Trophoblast cell (in vitro differentiated cells and primary cell): ENCODE measurements at regions not wholly inside any gene's neighbourhood (a gene's known extent, or its start where the extent isn't known, plus 50 kb on each side); places are given as distances from the start of the nearest gene placed in this dataset.

Experiments used
- DNase-seq, 2 donors: peaks; one replicate each; pipeline ENCODE4 v3.0.0-alpha.2; 2016
- H2AFZ ChIP-seq: 2 replicates; pipeline ENCODE4 v1.6.1; 2013; ENCODE audit warnings: low read length, moderate library complexity, mild to moderate bottlenecking; ENCODE audit not compliant: insufficient read depth, poor library complexity
- H2AK5ac ChIP-seq: 2 replicates; pipeline ENCODE4 v1.6.1; 2013; ENCODE audit warnings: mild to moderate bottlenecking, low read length
- H2BK120ac ChIP-seq: 2 replicates; pipeline ENCODE4 v1.6.1; 2013; ENCODE audit warnings: low read length, mild to moderate bottlenecking, moderate library complexity; ENCODE audit not compliant: insufficient read depth, poor library complexity
- H2BK12ac ChIP-seq: 2 replicates; pipeline ENCODE4 v1.6.1; 2013; ENCODE audit warnings: mild to moderate bottlenecking, low read length, moderate library complexity
- H2BK5ac ChIP-seq: 2 replicates; pipeline ENCODE4 v1.6.1; 2013; ENCODE audit warnings: low read length, low read depth, moderate library complexity, mild to moderate bottlenecking; ENCODE audit not compliant: poor library complexity
- H3K14ac ChIP-seq: 2 replicates; pipeline ENCODE4 v1.6.1; 2013; ENCODE audit warnings: mild to moderate bottlenecking, low read length
- H3K18ac ChIP-seq: 2 replicates; pipeline ENCODE4 v1.6.1; 2013; ENCODE audit warnings: mild to moderate bottlenecking, low read length
- H3K23ac ChIP-seq: 2 replicates; pipeline ENCODE4 v1.6.1; 2013; ENCODE audit warnings: low read length
- H3K27ac ChIP-seq: 2 replicates; pipeline ENCODE4 v1.5.1; 2013; ENCODE audit warnings: low read depth, mild to moderate bottlenecking, inconsistent platforms, low read length, moderate library complexity
- H3K27me3 ChIP-seq: 2 replicates; pipeline ENCODE4 v1.6.1; 2013; ENCODE audit warnings: inconsistent platforms, mild to moderate bottlenecking, low read length, moderate library complexity; ENCODE audit not compliant: insufficient read depth
- H3K36me3 ChIP-seq, 2 experiments: 1 replicate in 1 of 2; 2 replicates in 1 of 2; pipeline ENCODE4 v1.6.1; 2013; ENCODE audit warnings: low read length in 2 of 2, mild to moderate bottlenecking in 2 of 2, moderate library complexity in 1 of 2; ENCODE audit not compliant: insufficient read depth in 2 of 2, control insufficient read depth in 1 of 2
- H3K4ac ChIP-seq: 2 replicates; pipeline ENCODE4 v1.6.1; 2013; ENCODE audit warnings: low read depth, mild to moderate bottlenecking, low read length, moderate library complexity
- H3K4me1 ChIP-seq, 2 experiments: 1 replicate in 1 of 2; 2 replicates in 1 of 2; pipeline ENCODE4 v1.6.1; 2013; ENCODE audit warnings: low read length in 2 of 2, mild to moderate bottlenecking in 2 of 2, moderate library complexity in 1 of 2; ENCODE audit not compliant: insufficient read depth in 2 of 2, control insufficient read depth in 1 of 2
- H3K4me2 ChIP-seq: 2 replicates; pipeline ENCODE4 v1.6.1; 2013; ENCODE audit warnings: inconsistent platforms, mild to moderate bottlenecking, low read length, moderate library complexity
- H3K4me3 ChIP-seq: 2 replicates; pipeline ENCODE4 v1.5.1; 2013; ENCODE audit warnings: mild to moderate bottlenecking, low read depth, low read length, inconsistent platforms
- H3K79me1 ChIP-seq: one replicate; pipeline ENCODE4 v1.6.1; 2013; ENCODE audit warnings: low read length
- H3K79me2 ChIP-seq: 2 replicates; pipeline ENCODE4 v1.6.1; 2013; ENCODE audit warnings: low read length, mild to moderate bottlenecking; ENCODE audit not compliant: control insufficient read depth, insufficient read depth, poor library complexity
- H3K9ac ChIP-seq: 2 replicates; pipeline ENCODE4 v1.6.1; 2013; ENCODE audit warnings: mild to moderate bottlenecking, low read length
- H3K9me3 ChIP-seq: 2 replicates; pipeline ENCODE4 v1.6.1; 2013; ENCODE audit warnings: low read depth, mild to moderate bottlenecking, control low read depth, inconsistent platforms, low read length; ENCODE audit not compliant: insufficient read depth
- H4K12ac ChIP-seq: 2 replicates; pipeline ENCODE4 v1.6.1; 2013; ENCODE audit warnings: low read depth, mild to moderate bottlenecking, low read length, moderate library complexity
- H4K8ac ChIP-seq: 2 replicates; pipeline ENCODE4 v1.6.1; 2013; ENCODE audit warnings: low read depth, mild to moderate bottlenecking, low read length, moderate library complexity
- H4K91ac ChIP-seq: one replicate; pipeline ENCODE4 v1.6.1; 2013; ENCODE audit warnings: low read depth, mild to moderate bottlenecking, low read length, moderate library complexity
- WGBS: extraction: QIAGEN DNeasy Blood & Tissue Kit; methylation state at CpG from one replicate; pipeline ENCODE4 v1.1.7; 2013; ENCODE audit warnings: missing lambda C conversion rate; ENCODE audit not compliant: insufficient read length, insufficient coverage; ENCODE audit errors: extremely low coverage; 5-methylcytosine and 5-hydroxymethylcytosine counted together

DNA sequence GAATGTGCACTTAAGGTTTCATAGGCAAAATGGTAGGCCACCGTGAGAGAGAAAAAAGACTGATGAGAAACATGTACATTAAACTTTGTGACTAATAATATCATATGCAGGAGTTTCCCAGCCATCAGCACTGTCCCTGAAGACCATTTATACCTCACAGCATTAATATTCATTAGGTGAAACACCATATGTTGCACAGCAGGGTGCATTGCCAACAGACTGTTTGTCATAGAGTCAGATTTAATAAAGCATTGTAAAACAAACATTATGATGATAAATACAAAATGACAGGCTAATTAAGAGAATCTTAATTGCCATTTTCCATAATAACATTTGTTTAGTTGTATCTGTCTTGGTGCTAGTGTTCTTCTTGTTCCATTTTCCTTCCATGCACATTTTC, 578.3 kb downstream of the EPHA3 start:
- Histone ChIP-seq H3K79me1 (no peaks in the 10 kb centered on the region), H3K23ac (no peak overlapping the region), H2BK120ac (no peak overlapping the region), H2AFZ (no peak overlapping the region), H3K4ac (no peak overlapping the region), H3K9ac (no peak overlapping the region), H3K27ac (no peak overlapping the region), H4K12ac (no peak overlapping the region), H3K9me3 (no peaks in the 10 kb centered on the region), H2BK5ac (no peak overlapping the region), H3K4me3 (no peak overlapping the region), H4K91ac (no peak overlapping the region), H2AK5ac (no peak overlapping the region), H3K4me1 (no peaks in the 10 kb centered on the region), H3K4me2 (no peak overlapping the region), H3K14ac (no peak overlapping the region), H3K36me3 (no peaks in the 10 kb centered on the region), H3K27me3 (no peaks in the 10 kb centered on the region), H2BK12ac (no peak overlapping the region), H3K79me2 (no peaks in the 10 kb centered on the region), H3K18ac (no peak overlapping the region), H4K8ac (no peak overlapping the region)
- DNase-seq: no peak
- no CpG with 5 or more reads among the region's 1 CpG for WGBS

DNA sequence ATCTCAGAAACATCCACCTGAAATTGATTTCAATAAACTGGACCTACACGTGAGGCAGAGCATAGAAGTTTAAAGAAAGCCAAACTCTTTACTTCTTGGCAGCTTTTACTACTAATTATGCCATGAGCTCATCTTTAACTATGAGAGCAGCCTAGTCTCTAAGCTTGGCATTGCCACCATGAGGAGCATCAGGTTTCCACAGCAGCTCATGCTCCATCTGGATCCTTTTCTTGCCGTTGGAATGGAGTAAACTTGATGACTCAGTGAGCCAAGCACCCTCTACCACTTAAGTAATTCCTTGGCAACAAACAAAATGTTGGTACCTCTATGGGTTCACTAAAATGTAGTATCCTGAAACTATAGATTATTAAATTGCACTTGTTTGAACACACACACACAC, 583.2 kb downstream of the EPHA3 start:
- Histone ChIP-seq H3K23ac (no peak overlapping the region), H3K18ac (no peak overlapping the region), H2AK5ac (no peak overlapping the region), H3K4me2 (no peak overlapping the region), H3K9me3 (no peaks in the 10 kb centered on the region), H3K4me1 (no peaks in the 10 kb centered on the region), H3K79me2 (no peaks in the 10 kb centered on the region), H3K27me3 (no peaks in the 10 kb centered on the region), H3K4ac (no peak overlapping the region), H3K9ac (no peak overlapping the region), H3K14ac (no peak overlapping the region), H4K8ac (no peak overlapping the region), H2AFZ (no peak overlapping the region), H3K4me3 (no peak overlapping the region), H3K79me1 (no peaks in the 10 kb centered on the region), H4K91ac (no peak overlapping the region), H2BK5ac (no peak overlapping the region), H3K27ac (no peak overlapping the region), H2BK12ac (no peak overlapping the region), H4K12ac (no peak overlapping the region), H3K36me3 (no peaks in the 10 kb centered on the region), H2BK120ac (no peak overlapping the region)
- DNase-seq: no peak
- no CpG with 5 or more reads among the region's 2 CpGs for WGBS

DNA sequence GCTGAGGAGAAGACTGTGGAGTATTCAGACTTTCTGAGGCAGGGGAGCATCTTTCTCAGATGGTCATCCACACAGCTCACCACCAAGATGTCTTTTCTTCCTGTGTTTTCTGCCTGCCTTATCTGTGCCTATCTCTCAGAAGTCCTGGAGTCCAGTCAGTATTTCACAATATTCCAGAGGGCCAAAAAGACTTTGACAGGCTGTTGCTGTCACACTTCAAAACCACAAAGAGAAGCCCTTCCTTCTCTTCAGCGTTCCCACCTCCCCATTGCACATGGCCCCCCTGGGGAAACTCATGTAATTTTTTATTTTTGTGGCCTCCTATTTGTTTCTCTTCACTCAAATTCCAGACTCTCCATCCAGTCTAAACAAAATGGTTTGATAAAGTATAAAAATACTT, 585.2 kb downstream of the EPHA3 start:
- no peak overlapping the region for H4K8ac ChIP-seq
- H3K23ac ChIP-seq: no peak overlapping the region
- no peak overlapping the region for H2BK12ac ChIP-seq
- H3K4ac ChIP-seq: no peak overlapping the region
- H3K27me3 ChIP-seq: no peaks in the 10 kb centered on the region
- H3K14ac ChIP-seq: no peak overlapping the region
- no peak overlapping the region for H4K12ac ChIP-seq
- H3K27ac ChIP-seq: no peak overlapping the region
- H3K4me3 ChIP-seq: no peak overlapping the region
- H3K9ac ChIP-seq: no peak overlapping the region
- no peak overlapping the region for H2BK5ac ChIP-seq
- H2AFZ ChIP-seq: no peak overlapping the region
- H3K18ac ChIP-seq: no peak overlapping the region
- no peaks in the 10 kb centered on the region for H3K9me3 ChIP-seq
- no peaks in the 10 kb centered on the region for H3K36me3 ChIP-seq
- no CpG with 5 or more reads among the region's 1 CpG for WGBS
- H3K4me2 ChIP-seq: no peak overlapping the region
- no peak overlapping the region for H2BK120ac ChIP-seq
- no peak for DNase-seq
- no peak overlapping the region for H2AK5ac ChIP-seq
- no peaks in the 10 kb centered on the region for H3K79me2 ChIP-seq
- H4K91ac ChIP-seq: no peak overlapping the region
- no peaks in the 10 kb centered on the region for H3K79me1 ChIP-seq
- peaks cover 5 to 6% of the 10 kb centered on the region in 2 experiments for H3K4me1 ChIP-seq

DNA sequence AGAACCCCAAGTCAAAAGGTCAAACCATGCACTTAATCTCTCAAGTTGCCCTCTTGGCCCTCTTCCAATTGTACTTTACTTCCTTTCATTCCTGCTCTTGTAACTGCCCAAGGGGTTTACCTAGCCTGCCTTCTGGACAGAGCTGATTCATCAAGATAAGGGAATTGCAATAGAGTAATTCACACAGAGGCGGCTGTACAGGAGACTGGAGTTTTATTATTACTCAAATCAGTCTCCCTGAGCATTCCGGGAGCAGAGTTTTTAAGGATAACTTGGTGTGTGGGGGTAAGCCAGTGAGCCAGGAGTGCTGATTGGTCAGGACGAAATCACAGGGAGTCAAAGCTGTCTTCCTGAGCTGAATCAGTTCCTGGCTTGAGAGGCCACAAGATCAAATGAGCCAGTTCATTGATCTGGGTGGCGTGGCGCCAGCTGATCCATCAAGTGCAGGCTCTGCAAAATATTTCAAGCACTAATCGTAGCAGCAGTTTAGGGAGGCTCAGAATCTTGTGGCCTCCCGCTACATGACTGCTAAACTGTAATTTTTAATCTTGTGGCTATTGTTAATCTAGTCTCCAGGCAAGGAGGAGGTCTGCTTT, 590.0 kb downstream of the EPHA3 start:
- Histone ChIP-seq H3K23ac (no peak overlapping the region), H2BK12ac (no peak overlapping the region), H3K4me2 (no peak overlapping the region), H2BK120ac (no peak overlapping the region), H2AK5ac (no peak overlapping the region), H3K27ac (no peak overlapping the region), H2BK5ac (no peak overlapping the region), H2AFZ (no peak overlapping the region), H3K18ac (no peak overlapping the region), H3K79me2 (no peaks in the 10 kb centered on the region), H4K91ac (no peak overlapping the region), H3K4ac (no peak overlapping the region), H3K9me3 (peaks cover 2% of the 10 kb centered on the region), H3K14ac (no peak overlapping the region), H4K12ac (no peak overlapping the region), H3K9ac (no peak overlapping the region), H3K4me3 (no peak overlapping the region), H3K4me1 (peaks cover 15 to 17% of the 10 kb centered on the region in 2 experiments), H3K79me1 (no peaks in the 10 kb centered on the region), H3K27me3 (no peaks in the 10 kb centered on the region), H4K8ac (no peak overlapping the region), H3K36me3 (no peaks in the 10 kb centered on the region)
- no CpG with 5 or more reads among the region's 7 CpGs for WGBS
- DNase-seq: no peak
